DND-41 (cell line): ENCODE measurements at regions not wholly inside any gene's neighbourhood (a gene's known extent, or its start where the extent isn't known, plus 50 kb on each side); places are given as distances from the start of the nearest gene placed in this dataset.
A peak's percentile ranks its signal among the peaks of the same experiment; 100 is the strongest.

Source experiments
- ATAC-seq: fragments of 200-7000 bp; cut with Tn5 transposase; 3 replicates; pipeline ENCODE4 v1.9.1; 2021; ENCODE audit warnings: low read depth; ENCODE audit not compliant: insufficient read depth
- DNase-seq: peaks from one replicate; pipeline ENCODE4 v3.0.0-alpha.2; 2020
- H2AFZ ChIP-seq: 2 replicates; pipeline ENCODE4 v1.6.0; 2012; ENCODE audit warnings: low read depth, low read length
- H3K27ac ChIP-seq: 2 replicates; pipeline ENCODE4 v1.5.1; 2012; ENCODE audit warnings: low read length, inconsistent platforms
- H3K27me3 ChIP-seq: fragments of 200-600 bp; sonication (generic); 2 replicates; pipeline ENCODE4 v1.6.0; 2012; ENCODE audit warnings: low read length, mild to moderate bottlenecking, inconsistent platforms; ENCODE audit not compliant: insufficient read depth, poor library complexity
- H3K36me3 ChIP-seq: 2 replicates; pipeline ENCODE4 v1.5.1; 2012; ENCODE audit warnings: low read length, inconsistent platforms; ENCODE audit not compliant: insufficient read depth
- H3K4me1 ChIP-seq: 2 replicates; pipeline ENCODE4 v1.5.1; 2012; ENCODE audit warnings: mild to moderate bottlenecking, low read length; ENCODE audit not compliant: insufficient read depth
- H3K4me2 ChIP-seq: 2 replicates; pipeline ENCODE4 v1.6.0; 2012; ENCODE audit warnings: mild to moderate bottlenecking, moderate library complexity, low read length, inconsistent platforms; ENCODE audit not compliant: insufficient read depth
- H3K4me3 ChIP-seq, 2 experiments: fragments of 200-600 bp in 1 of 2; shearing (Covaris generic) in 1 of 2; 2 replicates each; pipeline ENCODE4 v1.5.1; 2012 to 2016; ENCODE audit warnings: inconsistent platforms in 2 of 2, low read length in 2 of 2, mild to moderate bottlenecking in 2 of 2, low read depth in 1 of 2, moderate library complexity in 1 of 2
- H3K79me2 ChIP-seq: 2 replicates; pipeline ENCODE4 v1.6.0; 2012; ENCODE audit warnings: low read length, inconsistent platforms; ENCODE audit not compliant: insufficient read depth
- H3K9ac ChIP-seq: 2 replicates; pipeline ENCODE4 v1.6.0; 2012; ENCODE audit warnings: low read depth, mild to moderate bottlenecking, inconsistent platforms, low read length, moderate library complexity
- H3K9me3 ChIP-seq: 2 replicates; pipeline ENCODE4 v1.5.1; 2012; ENCODE audit warnings: low read length, moderate library complexity, mild to moderate bottlenecking, inconsistent platforms; ENCODE audit not compliant: insufficient read depth, severe bottlenecking
- H4K20me1 ChIP-seq: 2 replicates; pipeline ENCODE4 v1.6.0; 2012; ENCODE audit warnings: low read length; ENCODE audit not compliant: insufficient read depth
- EZH2 ChIP-seq: IDR thresholded peaks from 3 replicates; pipeline ENCODE4 v1.6.1; 2012; ENCODE audit warnings: borderline replicate concordance, low read depth, mild to moderate bottlenecking, moderate library complexity, low read length, inconsistent platforms; ENCODE audit not compliant: severe bottlenecking
- TF ChIP-seq, protein P1 (sequence below): IDR thresholded peaks from 2 replicates; pipeline ENCODE4 v1.5.1; 2012; ENCODE audit warnings: borderline replicate concordance, low read length, moderate library complexity, mild to moderate bottlenecking; ENCODE audit not compliant: poor library complexity, severe bottlenecking; ENCODE audit errors: extremely low read depth

DNA sequence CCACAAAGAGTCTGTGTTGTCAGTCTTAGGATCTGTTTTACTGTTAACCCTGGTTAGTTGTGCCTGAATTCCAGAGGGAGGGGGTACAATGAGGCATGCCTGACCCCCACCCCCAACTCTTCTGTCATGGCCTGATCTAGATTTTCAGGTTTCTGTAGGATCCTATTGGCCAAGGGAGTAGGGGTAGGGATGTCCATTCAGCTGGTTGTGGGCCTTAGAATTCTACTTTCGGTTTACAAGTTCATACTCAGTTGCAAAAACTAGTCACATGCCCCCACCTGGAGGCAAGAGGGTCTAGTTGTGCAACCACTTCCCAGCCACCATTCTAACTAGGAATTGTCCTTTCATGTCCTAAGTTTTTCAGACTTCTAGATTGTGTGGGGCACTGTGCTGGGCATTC is 94.3 kb upstream of the MBNL2 start:
- H3K4me1 ChIP-seq, result no peaks in the 10 kb centered on the region
- no peaks in the 10 kb centered on the region for H3K79me2 ChIP-seq
- no peaks in the 10 kb centered on the region for H4K20me1 ChIP-seq
- DNase-seq (no peak), ATAC-seq (0 out of 3 replicates have a peak, but pooled peaks have one; percentile 22)
- no peaks in the 10 kb centered on the region for H3K27me3 ChIP-seq
- no peak overlapping the region for H2AFZ ChIP-seq
- H3K27ac ChIP-seq, result no peak overlapping the region
- H3K4me2 ChIP-seq, result no peak overlapping the region; the same call in 1 of the 2 replicates
- H3K4me3 ChIP-seq, result no peak overlapping the region
- H3K36me3 ChIP-seq, result no peaks in the 10 kb centered on the region
- H3K9me3 ChIP-seq, result no peaks in the 10 kb centered on the region
- TF ChIP-seq, protein P1, sequence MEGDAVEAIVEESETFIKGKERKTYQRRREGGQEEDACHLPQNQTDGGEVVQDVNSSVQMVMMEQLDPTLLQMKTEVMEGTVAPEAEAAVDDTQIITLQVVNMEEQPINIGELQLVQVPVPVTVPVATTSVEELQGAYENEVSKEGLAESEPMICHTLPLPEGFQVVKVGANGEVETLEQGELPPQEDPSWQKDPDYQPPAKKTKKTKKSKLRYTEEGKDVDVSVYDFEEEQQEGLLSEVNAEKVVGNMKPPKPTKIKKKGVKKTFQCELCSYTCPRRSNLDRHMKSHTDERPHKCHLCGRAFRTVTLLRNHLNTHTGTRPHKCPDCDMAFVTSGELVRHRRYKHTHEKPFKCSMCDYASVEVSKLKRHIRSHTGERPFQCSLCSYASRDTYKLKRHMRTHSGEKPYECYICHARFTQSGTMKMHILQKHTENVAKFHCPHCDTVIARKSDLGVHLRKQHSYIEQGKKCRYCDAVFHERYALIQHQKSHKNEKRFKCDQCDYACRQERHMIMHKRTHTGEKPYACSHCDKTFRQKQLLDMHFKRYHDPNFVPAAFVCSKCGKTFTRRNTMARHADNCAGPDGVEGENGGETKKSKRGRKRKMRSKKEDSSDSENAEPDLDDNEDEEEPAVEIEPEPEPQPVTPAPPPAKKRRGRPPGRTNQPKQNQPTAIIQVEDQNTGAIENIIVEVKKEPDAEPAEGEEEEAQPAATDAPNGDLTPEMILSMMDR, result no peak
- TF ChIP-seq EZH2, result no peak
- H3K9ac ChIP-seq, result no peak overlapping the region

DNA sequence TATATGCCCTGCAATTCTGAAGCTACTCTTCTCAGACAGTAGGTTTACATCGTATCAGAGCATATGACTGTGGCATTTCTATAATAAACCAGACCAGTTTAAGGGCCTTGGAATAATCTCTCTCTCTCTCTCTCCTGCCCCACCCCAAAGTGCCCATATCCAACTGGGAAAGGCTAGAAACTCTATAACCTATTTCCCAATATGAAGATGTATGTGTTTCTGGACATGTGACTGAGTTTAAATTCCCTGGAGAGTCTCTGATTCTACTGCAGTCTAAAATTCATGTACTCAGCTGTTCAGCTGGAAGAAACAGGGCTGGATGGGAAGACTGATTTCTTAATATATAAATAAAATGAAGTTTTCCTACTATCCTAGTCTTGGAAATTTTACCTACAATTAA is 91.9 kb upstream of the MBNL2 start:
- no peak overlapping the region for H2AFZ ChIP-seq
- H3K79me2 ChIP-seq, result no peaks in the 10 kb centered on the region
- ATAC-seq, result no peak
- DNase-seq, result no peak
- H3K9ac ChIP-seq, result no peak overlapping the region
- no peaks in the 10 kb centered on the region for H3K36me3 ChIP-seq
- H3K4me1 ChIP-seq, result no peaks in the 10 kb centered on the region
- H3K27ac ChIP-seq, result no peak overlapping the region
- no peaks in the 10 kb centered on the region for H3K9me3 ChIP-seq
- H3K4me3 ChIP-seq, result no peak overlapping the region
- H3K27me3 ChIP-seq, result no peaks in the 10 kb centered on the region
- TF ChIP-seq, protein P1, result no peak
- no peak for TF ChIP-seq EZH2
- H3K4me2 ChIP-seq, result no peak overlapping the region
- no peaks in the 10 kb centered on the region for H4K20me1 ChIP-seq

DNA sequence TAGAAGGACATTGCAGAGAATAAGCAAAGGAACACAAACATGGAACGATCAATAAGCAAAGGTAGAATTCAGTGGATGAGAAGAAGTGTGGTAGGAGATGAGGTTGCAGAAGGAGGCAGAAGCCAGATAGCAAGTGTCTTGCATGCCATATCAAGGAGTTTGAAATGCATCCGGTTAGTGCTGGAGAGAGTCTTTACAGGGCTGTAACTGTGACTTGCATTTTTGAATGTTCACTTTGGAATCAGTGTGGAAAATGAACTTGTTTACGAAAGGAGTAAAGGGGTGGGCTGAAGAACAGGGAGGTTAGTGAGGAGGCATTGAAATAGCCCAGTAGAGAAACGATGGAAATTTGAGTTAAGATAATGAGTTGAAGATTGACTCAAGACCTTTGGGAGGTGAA is 90.7 kb upstream of the MBNL2 start:
- Histone ChIP-seq H3K4me1 (no peaks in the 10 kb centered on the region), H3K27me3 (no peaks in the 10 kb centered on the region), H3K79me2 (no peaks in the 10 kb centered on the region), H4K20me1 (no peaks in the 10 kb centered on the region), H3K27ac (no peak overlapping the region), H3K4me3 (no peak overlapping the region), H3K9me3 (no peaks in the 10 kb centered on the region), H3K9ac (no peak overlapping the region), H2AFZ (no peak overlapping the region), H3K36me3 (no peaks in the 10 kb centered on the region), H3K4me2 (no peak overlapping the region)
- DNase-seq (no peak), ATAC-seq (no peak)
- TF ChIP-seq, protein P1, result no peak
- TF ChIP-seq EZH2, result no peak

GRCh38 chr13:97133554-97133953 is 88.6 kb upstream of the MBNL2 start:
- Histone ChIP-seq H4K20me1 (no peaks in the 10 kb centered on the region), H3K9ac (no peak overlapping the region), H3K9me3 (no peaks in the 10 kb centered on the region), H3K4me3 (no peak overlapping the region), H3K27me3 (no peaks in the 10 kb centered on the region), H3K27ac (no peak overlapping the region), H3K4me1 (no peaks in the 10 kb centered on the region), H2AFZ (no peak overlapping the region), H3K79me2 (no peaks in the 10 kb centered on the region), H3K4me2 (no peak overlapping the region), H3K36me3 (no peaks in the 10 kb centered on the region)
- ATAC-seq (no peak), DNase-seq (no peak)
- TF ChIP-seq, protein P1, result no peak
- TF ChIP-seq EZH2, result no peak
